Esophagus muscularis mucosa (tissue), 4 donors: ENCODE measurements at regions not wholly inside any gene's neighbourhood (a gene's known extent, or its start where the extent isn't known, plus 50 kb on each side); places are given as distances from the start of the nearest gene placed in this dataset.

ENCODE experiments used
- DNase-seq: peaks from one replicate; pipeline ENCODE4 v3.0.0-alpha.2; 2017; ENCODE audit errors: extremely low spot score
- H3K27ac ChIP-seq, 4 donors: fragments of 200-600 bp; sonication (generic); replicated peaks in 1 of 4; 1 replicate in 3 of 4; 2 replicates in 1 of 4; pipeline ENCODE4 v1.5.1; 2016 to 2019; ENCODE audit warnings: mild to moderate bottlenecking in 1 of 4
- H3K27me3 ChIP-seq, 4 donors: fragments of 200-600 bp; sonication (generic); one replicate each; pipeline versions ENCODE4 v1.5.1 to v1.6.0; 2016 to 2019
- H3K36me3 ChIP-seq, 4 donors: fragments of 200-600 bp; sonication (generic); one replicate each; pipeline ENCODE4 v1.5.1; 2016 to 2019
- H3K4me1 ChIP-seq, 4 donors: fragments of 200-600 bp; sonication (generic); one replicate each; pipeline ENCODE4 v1.5.1; 2016 to 2019
- H3K4me3 ChIP-seq, 4 donors: fragments of 200-600 bp; sonication (generic); 1 replicate in 2 of 4; 2 replicates in 2 of 4; pipeline ENCODE4 v1.5.1; 2016 to 2019; ENCODE audit warnings: mild to moderate bottlenecking in 4 of 4, moderate library complexity in 1 of 4
- H3K9me3 ChIP-seq, 4 donors: fragments of 200-600 bp; sonication (generic); 1 replicate in 3 of 4; 2 replicates in 1 of 4; pipeline ENCODE4 v1.5.1; 2016 to 2019
- CTCF ChIP-seq, 3 experiments: fragments of 200-600 bp in 2 of 3; fragments of 450-650 bp in 1 of 3; sonication (generic) in 2 of 3; IDR thresholded peaks; one replicate each; pipeline ENCODE4 v1.5.1; 2017 to 2019; ENCODE audit warnings: antibody characterized with exemption in 3 of 3, mild to moderate bottlenecking in 2 of 3, moderate library complexity in 1 of 3
- EP300 ChIP-seq: sonication (generic); formaldehyde crosslinking; IDR thresholded peaks from one replicate; pipeline ENCODE4 v1.6.1; 2017; ENCODE audit warnings: antibody characterized with exemption
- POLR2A ChIP-seq: fragments of 450-650 bp; IDR thresholded peaks from one replicate; pipeline ENCODE4 v1.6.1; 2017; ENCODE audit warnings: antibody characterized with exemption, moderate library complexity, mild to moderate bottlenecking, low read depth
- POLR2AphosphoS5 ChIP-seq, 2 donors: sonication (generic); formaldehyde crosslinking; IDR thresholded peaks; one replicate each; pipeline ENCODE4 v1.6.1; 2017; ENCODE audit warnings: antibody characterized with exemption in 2 of 2
- WGBS: methylation state at CpG from one replicate; pipeline ENCODE4 v1.1.5; 2018; 5-methylcytosine and 5-hydroxymethylcytosine counted together
- intact Hi-C: fragments of 100-400 bp; cut with DNase I; formaldehyde crosslinking; loops from one replicate; pipeline ENCODE4 v1.15.1; 2023

GRCh38 chr1:98055457-98055856 lies 134.6 kb upstream of the DPYD start:
- no peaks in the 10 kb centered on the region for H3K36me3 ChIP-seq
- no peaks in the 10 kb centered on the region for H3K9me3 ChIP-seq
- peaks cover 0 to 64% (median 8%) of the 10 kb centered on the region in 4 donors for H3K27me3 ChIP-seq
- H3K27ac ChIP-seq = no peak overlapping the region
- DNase-seq = no peak
- H3K4me1 ChIP-seq = peaks cover 9 to 15% (median 15%) of the 10 kb centered on the region in 4 donors
- no peak overlapping the region for H3K4me3 ChIP-seq
- 92% methylated on average over 7 of the region's 7 CpGs for WGBS
- no peak for TF ChIP-seq POLR2A
- no peak for TF ChIP-seq EP300
- TF ChIP-seq CTCF (IDR thresholded peaks at IDR 0.05) = no peak
- TF ChIP-seq POLR2AphosphoS5 (IDR thresholded peaks at IDR 0.05) = no peak
- intact Hi-C loops = no loop called here

GRCh38 chr1:98054786-98055185 lies 134.0 kb upstream of the DPYD start:
- intact Hi-C loops = loop anchor here (5.0 kb wide), 1 partner anchor 602 kb away; no protein-coding TSS in a partner anchor
- TF ChIP-seq POLR2A (no peak), EP300 (no peak), POLR2AphosphoS5 (IDR thresholded peaks at IDR 0.05) (no peak), CTCF (IDR thresholded peaks at IDR 0.05) (no peak)
- 75% methylated on average over 4 of the region's 4 CpGs for WGBS

GRCh38 chr1:98054367-98054701 lies 133.5 kb upstream of the DPYD start:
- Histone ChIP-seq H3K4me3 (peak overlapping the region; percentile 54 to 64 (median 56)), H3K4me1 (peaks cover 9 to 16% (median 15%) of the 10 kb centered on the region in 4 donors), H3K27ac (no peak overlapping the region), H3K36me3 (no peaks in the 10 kb centered on the region), H3K27me3 (peaks cover 2 to 75% (median 13%) of the 10 kb centered on the region in 4 donors), H3K9me3 (no peaks in the 10 kb centered on the region)
- WGBS = 22% methylated on average over 11 of the region's 11 CpGs
- no peak for DNase-seq
- intact Hi-C loops = loop anchor here (5.0 kb wide), 1 partner anchor 602 kb away; no protein-coding TSS in a partner anchor
- TF ChIP-seq EP300 = no peak

More at GRCh38 chr1:98054786-98055185, 134.0 kb upstream of the DPYD start:
- peaks cover 9 to 15% (median 15%) of the 10 kb centered on the region in 4 donors for H3K4me1 ChIP-seq
- H3K27ac ChIP-seq = no peak overlapping the region
- no peak for DNase-seq
- no peaks in the 10 kb centered on the region for H3K36me3 ChIP-seq
- H3K27me3 ChIP-seq = peaks cover 0 to 70% (median 10%) of the 10 kb centered on the region in 4 donors
- H3K9me3 ChIP-seq = no peaks in the 10 kb centered on the region
- no peak overlapping the region for H3K4me3 ChIP-seq

GRCh38 chr1:98053471-98054366 lies 132.9 kb upstream of the DPYD start:
- Histone ChIP-seq H3K27ac (no peak overlapping the region), H3K4me1 (peaks cover 10 to 22% (median 17%) of the 10 kb centered on the region in 4 donors), H3K36me3 (no peaks in the 10 kb centered on the region), H3K9me3 (no peaks in the 10 kb centered on the region), H3K27me3 (peaks cover 4 to 78% (median 19%) of the 10 kb centered on the region in 4 donors), H3K4me3 (peak overlapping the region; percentile 54 to 64 (median 56))
- no peak for DNase-seq
- no peak for TF ChIP-seq EP300
- TF ChIP-seq CTCF (IDR thresholded peaks at IDR 0.05) = peak; percentile 70 to 98 (median 91)
- 13% methylated on average over 42 of the region's 81 CpGs for WGBS
- intact Hi-C loops = loop anchor here (5.0 kb wide), 1 partner anchor 601 kb away; no protein-coding TSS in a partner anchor

GRCh38 chr1:98051065-98051675 lies 130.3 kb upstream of the DPYD start:
- no peak overlapping the region for H3K27ac ChIP-seq
- intact Hi-C loops = loop anchor here (5.0 kb wide), 1 partner anchor 599 kb away; no protein-coding TSS in a partner anchor
- no peaks in the 10 kb centered on the region for H3K36me3 ChIP-seq
- WGBS = 0% methylated on average over 1 of the region's 1 CpG
- H3K4me3 ChIP-seq = no peak overlapping the region
- TF ChIP-seq CTCF (IDR thresholded peaks at IDR 0.05) (peak; percentile 61 to 76 (median 74)), POLR2A (no peak)
- peaks cover 4 to 83% (median 30%) of the 10 kb centered on the region in 4 donors for H3K27me3 ChIP-seq
- H3K4me1 ChIP-seq = peaks cover 14 to 31% (median 24%) of the 10 kb centered on the region in 4 donors
- no peak for DNase-seq
- no peaks in the 10 kb centered on the region for H3K9me3 ChIP-seq
